Right forelimb (tissue), 1 donor: ENCODE measurements at regions not wholly inside any gene's neighbourhood (a gene's known extent, or its start where the extent isn't known, plus 50 kb on each side); places are given as distances from the start of the nearest gene placed in this dataset.
"Not testable (repeated sequence)": the region's sequence is repeated elsewhere in the genome, so short reads cannot be mapped to it uniquely, and the experiment has no call there.

Experiments used
- DNase-seq: peaks from one replicate; pipeline ENCODE4 v3.0.0-alpha.2; 2018

DNA sequence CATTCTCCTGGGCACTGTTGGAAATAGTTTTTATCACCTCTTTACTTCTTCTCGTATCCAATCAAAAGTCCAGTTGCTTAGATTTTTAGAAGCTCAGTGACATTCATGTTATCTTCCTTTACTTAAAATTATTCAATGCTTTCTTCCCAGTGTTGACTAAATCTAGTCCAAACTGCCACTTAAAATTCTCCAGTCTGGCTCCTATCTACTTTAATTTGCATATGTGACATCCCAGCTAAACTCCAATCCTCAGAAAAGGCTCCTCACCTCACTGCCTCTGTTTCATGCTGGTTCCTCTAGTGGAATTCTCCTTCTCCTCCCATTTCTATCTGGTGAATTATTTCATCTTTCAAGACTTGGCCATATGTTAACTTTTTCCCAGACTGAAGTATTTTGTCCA lies 1238.7 kb upstream of the WWC1 start:
- no peak for DNase-seq

DNA sequence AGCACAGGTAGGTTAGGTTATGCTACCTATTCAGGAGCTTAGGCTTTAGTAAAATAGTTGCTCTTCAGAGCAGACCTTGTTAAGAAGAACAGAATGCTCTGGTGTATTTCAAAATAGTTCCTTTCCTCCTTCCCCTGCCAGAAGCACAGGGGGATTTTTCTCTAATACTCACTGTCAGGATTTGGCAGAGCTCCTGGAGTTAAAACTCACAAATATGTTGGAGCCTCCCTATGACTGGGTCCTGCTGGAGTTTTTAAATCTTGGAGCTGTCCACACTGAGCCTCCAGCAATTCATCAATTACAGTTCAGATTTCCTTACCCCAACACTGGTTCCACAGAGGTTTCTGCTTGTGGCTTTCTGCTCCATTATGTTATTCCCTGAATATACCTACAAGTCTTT lies 1233.8 kb upstream of the WWC1 start:
- no peak for DNase-seq

- DNase-seq, result no peak
Observed at GRCh38 chr5:167061695-167062094, 1229.8 kb upstream of the WWC1 start.

GRCh38 chr5:167063116-167063515 lies 1228.3 kb upstream of the WWC1 start:
- DNase-seq, result no peak

GRCh38 chr5:167063788-167064187 lies 1227.7 kb upstream of the WWC1 start:
- DNase-seq, result no peak

DNA sequence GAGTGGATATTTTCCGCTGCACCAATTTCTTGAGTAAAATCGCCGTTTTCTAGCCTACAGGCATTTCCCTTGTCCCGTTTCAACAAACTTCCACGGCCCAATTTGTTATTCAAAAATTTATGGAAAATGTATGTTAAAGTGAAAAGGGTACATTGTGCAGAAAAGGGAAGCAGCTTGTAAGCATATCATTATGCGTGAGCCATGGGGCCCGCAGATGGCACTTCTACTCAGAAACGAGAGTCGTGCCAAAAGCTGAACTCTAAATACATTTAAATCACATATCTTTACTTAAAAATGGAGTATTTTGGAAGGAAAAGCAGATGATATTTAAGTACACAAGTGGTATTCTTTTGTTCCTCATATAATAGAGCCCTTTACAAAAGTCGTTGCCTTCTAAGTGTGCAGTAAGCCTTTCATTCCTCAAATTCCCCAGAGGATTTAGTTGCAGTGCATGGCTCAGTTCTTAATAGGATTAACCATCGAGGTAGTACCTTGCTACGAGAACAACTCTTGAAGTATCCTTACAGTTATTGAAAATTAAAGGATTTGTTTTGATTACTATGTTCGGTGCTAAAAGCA lies 1227.2 kb upstream of the WWC1 start:
- no peak for DNase-seq

GRCh38 chr5:167065794-167066193 lies 1225.7 kb upstream of the WWC1 start:
- DNase-seq, result no peak

DNA sequence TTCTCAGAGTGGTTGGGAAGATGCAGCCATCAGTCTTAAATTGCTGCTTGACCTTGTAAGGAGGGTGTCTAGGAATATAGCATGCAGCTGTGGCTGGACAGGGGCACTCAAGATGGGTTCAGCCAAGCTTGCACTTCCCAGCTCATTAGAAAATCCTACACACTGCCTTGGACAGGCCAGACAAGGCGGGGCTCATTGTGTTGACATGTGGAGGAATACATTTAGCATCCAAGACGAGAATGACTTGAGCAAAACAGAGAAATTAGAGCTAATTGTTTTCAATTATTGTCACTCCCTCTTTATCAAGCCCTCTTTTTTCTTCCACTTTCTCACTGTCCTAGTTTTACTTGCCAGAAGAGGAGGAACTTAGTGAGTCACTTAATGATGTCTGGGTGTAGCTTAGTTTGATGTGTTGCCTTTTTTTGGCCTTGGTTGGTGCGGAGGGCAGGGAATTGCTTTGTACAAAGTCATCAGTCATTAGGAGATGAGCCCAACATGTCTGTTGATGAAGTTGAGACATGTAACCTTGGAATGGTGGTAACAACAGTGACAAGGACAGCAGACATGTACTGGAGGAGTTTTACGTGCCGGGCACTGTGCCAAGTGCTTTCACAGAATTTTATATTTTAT lies 1219.3 kb upstream of the WWC1 start:
- DNase-seq, result no peak

DNA sequence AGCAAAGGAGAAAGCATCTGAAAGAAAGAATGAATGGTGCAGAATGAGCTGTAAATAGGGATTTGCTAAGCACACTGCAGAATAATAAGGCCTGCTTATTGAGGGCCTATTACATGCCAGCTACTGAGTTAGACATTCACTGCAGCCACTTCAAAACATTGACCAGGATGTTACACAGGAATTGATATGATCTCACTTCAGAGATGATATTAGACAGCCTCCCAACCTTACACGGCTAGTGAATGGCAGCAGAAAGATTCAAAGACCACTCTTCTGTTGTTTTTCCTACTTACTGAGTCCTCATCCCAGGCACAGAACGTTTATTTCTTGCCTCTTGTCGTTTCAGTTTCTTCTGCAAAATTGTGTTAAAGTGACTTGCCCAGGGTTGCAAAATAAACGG lies 1209.9 kb upstream of the WWC1 start:
- no peak for DNase-seq

DNA sequence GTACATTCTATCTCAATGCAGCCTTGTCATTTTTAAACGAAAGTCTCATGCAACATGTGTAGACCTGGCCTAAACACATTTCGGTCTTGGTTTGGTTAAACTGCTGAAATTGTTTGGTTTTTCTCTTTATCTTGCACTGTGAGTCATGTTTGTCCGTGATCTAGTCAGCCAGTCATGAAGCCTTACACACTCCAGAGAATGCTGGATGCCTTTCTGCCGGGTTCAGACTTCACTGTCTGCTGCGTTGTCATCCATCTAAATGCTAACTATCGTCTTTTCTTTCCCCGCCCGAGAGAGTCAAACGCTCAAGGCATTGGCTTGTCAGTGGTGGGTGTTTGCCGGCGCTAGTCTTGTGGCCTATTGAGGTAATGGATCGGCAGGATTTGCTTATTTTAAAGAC lies 1194.6 kb upstream of the WWC1 start:
- DNase-seq, result no peak

- no peak for DNase-seq
Observed at GRCh38 chr5:167104351-167104750, 1187.1 kb upstream of the WWC1 start.

DNA sequence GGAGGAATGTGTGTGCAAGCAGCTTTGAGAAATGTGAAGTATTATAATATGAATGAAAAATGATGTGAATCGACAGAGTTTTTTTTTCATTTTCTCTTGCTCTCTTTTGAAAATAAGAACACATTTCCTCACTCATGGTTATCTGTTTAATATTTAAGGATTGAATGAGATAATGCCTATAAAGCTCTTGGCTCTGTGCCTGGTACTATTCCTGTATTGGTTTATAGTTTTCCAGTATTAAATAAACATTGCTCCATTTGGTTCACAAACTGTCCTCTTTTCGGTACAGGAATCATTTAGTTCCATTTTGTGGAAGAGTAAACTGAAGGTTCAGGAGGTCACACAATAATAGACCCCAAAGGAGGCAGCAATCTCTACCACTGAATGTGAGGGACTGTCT lies 1185.5 kb upstream of the WWC1 start:
- DNase-seq, result no peak

DNA sequence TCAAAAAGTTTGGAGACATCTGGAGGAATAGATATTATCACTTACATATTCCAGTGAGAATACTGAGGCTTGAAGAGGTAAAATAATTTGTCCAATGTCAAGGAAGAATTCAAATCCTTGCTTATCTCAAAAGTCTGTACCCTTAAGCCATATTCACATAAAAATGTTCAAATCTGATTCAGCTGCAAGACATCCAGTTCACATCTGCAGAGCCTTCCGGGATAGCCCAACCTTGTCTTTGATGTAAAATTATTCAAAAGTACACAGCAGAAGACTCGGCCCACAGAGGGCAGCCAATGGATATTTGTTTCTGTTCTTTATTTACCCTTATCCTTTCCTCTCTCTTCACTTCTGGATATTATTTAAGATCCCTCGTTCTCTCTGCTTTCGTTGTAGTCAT lies 1183.8 kb upstream of the WWC1 start:
- DNase-seq, result no peak

GRCh38 chr5:167108266-167108665 lies 1183.2 kb upstream of the WWC1 start:
- DNase-seq, result not testable (repeated sequence)

DNA sequence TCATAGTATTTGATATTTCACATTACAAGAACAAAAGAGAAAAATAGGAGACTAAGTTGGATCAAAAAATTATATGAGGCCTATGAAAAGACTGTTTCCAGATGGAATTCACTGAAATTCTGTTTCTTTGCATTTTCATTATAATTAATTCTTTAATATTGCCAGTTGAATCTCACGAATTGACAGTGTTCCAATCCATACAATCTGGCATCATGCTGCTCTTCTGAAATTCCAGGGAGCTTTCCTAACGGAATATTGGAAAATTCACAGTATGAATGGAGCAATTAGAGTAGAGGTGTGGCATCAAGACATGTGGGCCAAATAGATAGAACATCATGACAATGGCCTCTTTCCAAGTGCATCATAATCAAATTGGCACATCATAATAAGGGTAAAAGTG lies 1178.9 kb upstream of the WWC1 start:
- no peak for DNase-seq

GRCh38 chr5:167122267-167122666 lies 1169.2 kb upstream of the WWC1 start:
- DNase-seq, result no peak

GRCh38 chr5:167123126-167123525 lies 1168.3 kb upstream of the WWC1 start:
- DNase-seq, result no peak

DNA sequence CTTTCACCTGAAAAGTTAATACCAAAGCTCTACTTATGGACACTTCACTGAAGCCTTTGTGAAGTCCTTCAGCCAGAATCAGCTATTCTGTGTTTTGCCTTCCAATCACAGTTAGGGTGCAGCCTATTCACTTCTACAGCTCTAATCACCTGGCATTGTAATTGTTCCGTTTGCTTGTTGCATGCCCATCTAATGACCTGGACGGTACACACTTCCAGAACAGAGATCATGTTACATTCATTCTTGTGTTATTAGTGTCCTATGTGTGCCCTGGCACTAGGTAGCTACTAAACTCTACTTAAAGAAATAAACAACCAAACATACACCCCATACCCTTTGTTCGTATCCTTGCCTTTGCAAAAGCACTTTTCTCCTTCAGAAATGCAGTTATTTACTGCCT lies 1162.9 kb upstream of the WWC1 start:
- no peak for DNase-seq

DNA sequence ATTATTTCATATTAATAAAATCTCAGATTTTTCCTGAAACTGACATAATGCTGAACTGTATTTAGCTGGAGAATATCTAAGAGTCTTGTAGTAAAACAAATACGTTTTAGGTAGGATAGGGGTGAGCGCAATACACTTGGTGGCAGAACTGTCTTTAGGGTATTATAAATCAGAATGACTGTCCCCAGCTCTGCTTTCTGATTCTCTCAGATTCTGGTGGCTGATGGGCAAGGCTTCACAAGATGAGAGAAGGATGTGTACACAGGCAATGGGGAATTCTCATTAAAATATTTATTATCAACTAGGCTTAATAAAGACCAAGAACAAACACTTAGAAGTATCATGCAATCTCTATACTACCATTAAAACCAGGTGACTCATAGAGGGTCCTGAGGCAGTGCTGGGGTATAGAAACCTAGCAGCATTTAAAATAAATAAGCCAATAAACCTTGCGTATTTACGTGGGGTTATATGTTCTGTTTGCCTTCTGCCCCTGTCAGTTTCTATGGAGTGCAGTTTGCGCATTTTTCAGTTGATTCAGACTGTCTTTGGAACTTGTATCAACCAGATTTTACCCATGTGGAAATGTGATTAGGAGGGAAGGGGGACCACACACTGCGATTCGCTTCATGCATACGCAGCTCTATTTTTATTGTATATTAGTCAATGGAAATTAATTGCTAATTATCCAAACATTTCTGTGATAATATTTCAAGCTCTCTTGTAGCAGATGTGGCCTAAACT lies 1150.7 kb upstream of the WWC1 start:
- DNase-seq, result no peak

- no peak for DNase-seq
Observed at GRCh38 chr5:167143716-167144115, 1147.7 kb upstream of the WWC1 start.

DNA sequence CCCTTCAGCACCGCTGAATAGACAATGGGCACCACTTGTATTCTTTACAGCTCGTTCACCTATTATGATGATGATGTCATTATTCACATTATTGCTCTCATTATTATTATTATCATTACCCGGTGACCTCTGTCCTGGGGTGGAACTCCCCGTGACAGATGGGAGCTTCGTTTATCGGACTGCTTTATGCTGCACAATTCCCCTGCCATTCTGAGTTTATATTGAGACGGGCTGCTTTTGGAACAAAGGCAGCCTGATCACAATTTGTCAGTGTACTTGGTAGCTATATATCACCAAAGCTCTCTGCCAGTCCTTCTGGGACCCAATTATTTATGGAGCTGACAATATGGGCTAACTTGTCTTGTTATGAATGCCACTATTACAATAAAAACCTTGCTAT lies 1145.6 kb upstream of the WWC1 start:
- DNase-seq, result no peak

GRCh38 chr5:167147879-167148278 lies 1143.6 kb upstream of the WWC1 start:
- DNase-seq, result no peak

- no peak for DNase-seq
Observed at GRCh38 chr5:167150661-167151060, 1140.8 kb upstream of the WWC1 start.

DNA sequence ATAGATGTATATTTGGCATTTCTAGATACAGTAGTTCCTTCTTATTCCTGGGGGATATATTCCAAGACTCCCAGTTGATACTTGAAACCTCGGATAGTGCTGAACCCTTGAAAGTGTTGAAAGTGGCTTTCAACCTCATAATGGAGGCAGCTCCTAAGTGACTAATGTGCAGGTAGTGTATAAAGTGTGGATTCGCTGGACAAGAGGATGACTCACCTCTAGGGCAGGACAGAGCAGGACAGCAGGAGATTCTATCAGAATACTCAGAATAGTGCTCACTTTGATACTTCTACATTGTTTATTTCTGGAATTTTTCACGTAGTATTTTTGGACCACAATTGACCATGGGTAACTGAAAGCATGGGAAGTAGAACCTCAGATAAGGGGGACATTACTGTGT lies 1138.9 kb upstream of the WWC1 start:
- no peak for DNase-seq
